Panc1 (cell line): ENCODE measurements at regions not wholly inside any gene's neighbourhood (a gene's known extent, or its start where the extent isn't known, plus 50 kb on each side); places are given as distances from the start of the nearest gene placed in this dataset.

Source experiments
- CTCF ChIP-seq: fragments of 450-650 bp; IDR thresholded peaks from 2 replicates; pipeline ENCODE4 v1.5.1; 2017; ENCODE audit warnings: mild to moderate bottlenecking
- POLR2AphosphoS5 ChIP-seq: IDR thresholded peaks from 2 replicates; pipeline ENCODE4 v1.6.1; 2012; ENCODE audit warnings: mild to moderate bottlenecking, low read depth, low read length, moderate library complexity
- REST ChIP-seq, 2 experiments: IDR thresholded peaks; 2 replicates each; pipeline ENCODE4 v1.6.1; 2011 to 2012; ENCODE audit warnings: low read depth in 2 of 2, control low read depth in 1 of 2, low read length in 1 of 2, mild to moderate bottlenecking in 1 of 2, moderate library complexity in 1 of 2; ENCODE audit not compliant: insufficient read depth in 1 of 2
- SIN3A ChIP-seq: IDR thresholded peaks from 2 replicates; pipeline ENCODE4 v1.6.1; 2012; ENCODE audit warnings: low read depth, mild to moderate bottlenecking, low read length, moderate library complexity, borderline replicate concordance; ENCODE audit not compliant: insufficient read depth

GRCh38 chr1:56072310-56072709 is 507.1 kb downstream of the PLPP3 start:
- TF ChIP-seq CTCF (no peak), POLR2AphosphoS5 (no peak), SIN3A (no peak), REST (IDR thresholded peaks at IDR 0.05; ENCODE audit: insufficient read depth in 1 of 2, low read depth in 2 of 2, low read length in 1 of 2) (no peak)
